HG03354 (cell line): ENCODE measurements at regions not wholly inside any gene's neighbourhood (a gene's known extent, or its start where the extent isn't known, plus 50 kb on each side); places are given as distances from the start of the nearest gene placed in this dataset.

ENCODE experiments used
- ATAC-seq: cut with Tn5 transposase; IDR thresholded peaks from one replicate; pipeline ENCODE4 v1.9.1; 2021; ENCODE audit warnings: mild to moderate bottlenecking; ENCODE audit not compliant: unreplicated experiment, poor library complexity, severe bottlenecking

DNA sequence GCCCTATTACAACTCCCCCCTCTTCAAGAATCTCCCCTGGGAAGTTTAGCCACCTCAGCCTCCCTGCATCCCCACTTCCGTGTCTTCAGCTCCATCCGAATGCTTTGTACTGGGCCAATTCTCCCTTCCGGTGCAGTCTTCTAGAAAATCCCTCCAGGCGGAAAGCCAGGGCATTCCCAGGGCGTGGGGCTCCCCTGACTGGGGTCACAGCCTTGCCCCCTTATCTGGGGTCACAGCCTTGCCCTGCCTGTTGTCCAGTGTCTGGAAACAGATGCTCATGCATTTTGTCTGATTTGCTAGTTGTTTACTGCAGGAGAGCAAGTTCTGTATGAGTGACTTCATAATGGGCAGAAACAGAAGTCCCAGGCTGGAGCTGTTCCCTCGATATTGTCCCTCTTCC lies 112.5 kb upstream of the TCERG1L start:
- no peak for ATAC-seq

DNA sequence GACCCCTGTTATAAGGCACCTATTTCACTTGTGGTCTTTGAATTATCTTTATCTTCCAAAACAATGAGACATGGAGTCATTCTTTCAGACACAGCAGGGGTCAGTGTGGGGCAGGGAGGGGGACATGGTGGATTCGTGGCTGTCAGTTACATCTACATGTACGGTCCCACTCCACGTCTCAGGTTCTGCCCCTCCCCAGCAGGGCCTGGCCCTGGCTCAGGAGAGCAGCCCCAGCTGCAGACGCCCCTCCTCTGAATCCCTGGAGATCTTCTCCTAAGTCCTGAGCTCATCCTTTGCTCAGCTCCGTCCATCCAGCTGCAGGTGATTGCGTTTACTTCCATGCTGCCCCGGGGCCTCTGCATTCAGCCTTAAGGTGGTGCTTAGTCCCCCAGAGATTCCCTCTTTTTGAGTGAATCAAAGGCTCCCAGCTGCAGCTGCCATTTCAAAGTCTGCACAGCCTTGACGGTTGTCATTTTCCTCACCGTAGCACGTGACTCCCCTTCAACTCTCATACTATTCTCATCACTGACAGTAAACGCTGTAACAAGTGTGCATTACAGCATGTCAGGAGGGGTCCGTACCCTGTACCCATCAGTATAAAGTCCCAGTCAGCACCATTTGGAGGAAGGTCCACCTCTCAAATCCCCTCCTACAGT lies 113.4 kb upstream of the TCERG1L start:
- ATAC-seq = no peak

- ATAC-seq = no peak
Measured at GRCh38 chr10:131425752-131426533, 114.4 kb upstream of the TCERG1L start.

DNA sequence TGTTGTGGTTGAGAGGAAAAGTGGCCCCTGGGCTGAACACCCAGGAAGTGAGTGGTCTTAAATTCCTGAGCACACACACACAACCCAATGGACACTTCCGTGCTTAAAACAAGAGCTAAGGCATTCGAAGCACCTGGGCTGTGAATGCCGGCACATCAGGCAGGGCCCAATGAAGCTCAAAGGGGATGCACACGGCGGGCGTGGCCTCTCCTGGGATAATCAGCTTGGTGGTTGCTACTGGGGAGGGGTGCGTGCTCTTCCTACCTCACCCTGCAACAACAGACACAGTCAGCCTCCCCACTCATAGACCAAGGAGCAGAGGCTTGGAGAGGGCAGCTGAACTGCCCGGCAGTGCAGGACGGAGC lies 115.0 kb upstream of the TCERG1L start:
- ATAC-seq = no peak

- no peak for ATAC-seq
Measured at GRCh38 chr10:131427281-131427680, 115.8 kb upstream of the TCERG1L start.

- no peak for ATAC-seq
Measured at GRCh38 chr10:131427901-131428300, 116.4 kb upstream of the TCERG1L start.

DNA sequence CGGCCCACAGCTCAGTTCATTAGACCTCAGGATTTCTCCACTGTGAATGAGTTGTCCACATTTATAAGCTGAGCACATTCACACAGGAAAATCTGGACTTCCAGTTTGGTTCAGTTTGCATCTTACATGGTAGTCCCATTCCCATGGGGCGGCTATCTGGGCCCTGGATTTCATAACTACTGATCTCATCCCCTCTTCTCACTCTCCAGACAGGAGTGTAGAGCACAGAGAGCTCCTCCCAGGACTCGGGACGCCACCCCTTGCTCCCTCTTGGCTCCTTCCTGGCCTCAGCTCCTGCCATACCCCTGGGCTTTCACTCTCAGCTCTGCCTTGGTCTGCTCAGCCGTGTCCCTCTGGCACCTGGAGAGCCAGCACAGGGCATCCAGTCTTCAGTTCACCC lies 117.6 kb upstream of the TCERG1L start:
- no peak for ATAC-seq

GRCh38 chr10:131429942-131430341 lies 118.4 kb upstream of the TCERG1L start:
- no peak for ATAC-seq

- ATAC-seq = no peak
Measured at GRCh38 chr10:131430716-131431412, 119.3 kb upstream of the TCERG1L start.

DNA sequence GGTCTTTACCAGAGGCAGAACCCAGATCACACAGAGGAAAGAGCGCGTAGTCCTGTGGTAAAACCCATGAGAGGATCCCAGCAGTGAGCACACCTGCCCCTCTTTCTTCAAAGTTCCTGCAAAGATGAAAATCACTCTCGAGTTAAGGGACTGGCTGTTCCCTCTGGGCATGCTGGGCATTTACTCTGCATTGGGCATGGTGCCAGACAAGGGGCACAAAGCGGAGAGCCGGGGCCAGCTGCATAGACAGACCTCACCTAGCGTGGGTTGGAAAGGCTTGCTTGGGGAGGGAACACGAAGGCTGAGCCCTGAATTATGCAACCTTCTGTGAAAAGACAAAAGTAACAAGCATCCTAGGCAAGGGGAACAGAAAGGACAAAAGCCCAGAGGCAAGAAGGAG lies 120.0 kb upstream of the TCERG1L start:
- ATAC-seq = no peak

DNA sequence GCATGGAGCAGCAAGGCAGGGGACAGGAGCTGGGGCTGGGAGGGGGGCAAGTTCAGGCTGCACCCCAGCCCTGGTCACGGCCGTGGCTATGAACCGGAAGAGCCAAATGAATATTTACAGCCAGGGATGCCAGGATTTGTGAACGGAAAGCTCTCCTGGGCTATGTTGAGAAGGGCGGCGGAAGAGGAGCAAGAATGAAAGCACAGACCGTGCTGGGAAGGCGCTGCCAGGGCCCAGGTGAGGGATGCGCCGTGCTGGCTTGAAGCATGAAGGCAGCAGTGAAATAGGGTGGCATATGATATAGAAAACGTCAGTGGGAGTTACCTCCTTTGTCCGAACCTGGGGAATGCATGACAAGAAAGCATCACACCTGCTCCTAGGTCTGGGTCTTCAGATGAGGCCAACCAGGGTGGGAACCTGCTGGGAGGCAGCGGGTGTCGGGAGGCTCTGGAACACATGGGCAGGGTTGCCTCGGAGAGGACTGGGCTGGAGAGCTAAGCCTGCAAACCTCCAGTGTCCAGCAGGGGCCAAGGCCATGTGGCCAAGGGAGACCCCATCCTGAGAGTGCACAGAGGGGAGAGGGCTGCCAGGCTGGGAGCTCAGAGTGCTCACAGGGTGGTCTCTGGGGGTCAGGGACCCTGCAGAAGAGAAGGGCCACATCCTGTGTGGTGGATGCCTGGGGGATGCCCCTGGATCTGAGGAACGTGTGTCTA lies 120.6 kb upstream of the TCERG1L start:
- no peak for ATAC-seq

GRCh38 chr10:131433568-131433967 lies 122.0 kb upstream of the TCERG1L start:
- no peak for ATAC-seq

GRCh38 chr10:131435232-131435631 lies 123.7 kb upstream of the TCERG1L start:
- ATAC-seq = no peak

DNA sequence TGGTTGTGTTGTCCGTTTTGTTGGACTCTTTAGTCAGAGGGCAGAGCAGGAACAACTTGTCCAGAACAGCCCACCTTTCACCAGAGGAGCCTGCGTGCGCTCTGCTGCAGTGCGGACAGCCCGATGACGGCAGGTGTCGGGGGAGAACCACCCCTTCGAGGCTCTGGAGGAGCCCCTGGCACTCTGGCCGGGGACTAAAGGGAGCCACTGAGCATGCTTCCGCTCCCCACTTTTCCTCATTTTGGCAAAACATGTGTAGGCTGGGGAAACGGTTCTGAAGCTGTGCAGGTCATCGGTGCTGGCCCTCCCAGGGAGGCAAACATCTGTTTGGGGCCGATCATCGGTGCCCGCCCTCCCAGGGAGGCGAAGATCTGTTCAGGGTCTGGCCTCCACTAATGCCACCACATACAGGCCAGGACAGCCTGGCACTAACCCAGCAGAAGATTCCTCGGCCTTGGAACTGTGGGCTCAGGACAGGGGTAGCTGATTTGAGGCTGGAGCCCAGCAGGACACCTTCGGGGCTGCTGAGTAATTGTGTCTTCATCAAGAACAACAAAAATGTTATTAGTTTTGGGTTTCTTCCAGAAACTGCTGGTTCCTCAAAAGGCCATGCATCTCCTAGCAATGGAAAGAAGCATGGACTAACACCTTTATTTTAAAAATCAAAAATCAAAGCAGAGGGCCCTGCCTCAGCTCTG lies 124.4 kb upstream of the TCERG1L start:
- ATAC-seq = no peak

GRCh38 chr10:131436458-131436857 lies 124.9 kb upstream of the TCERG1L start:
- ATAC-seq = no peak

- no peak for ATAC-seq
Measured at GRCh38 chr10:131437556-131438475, 126.3 kb upstream of the TCERG1L start.

DNA sequence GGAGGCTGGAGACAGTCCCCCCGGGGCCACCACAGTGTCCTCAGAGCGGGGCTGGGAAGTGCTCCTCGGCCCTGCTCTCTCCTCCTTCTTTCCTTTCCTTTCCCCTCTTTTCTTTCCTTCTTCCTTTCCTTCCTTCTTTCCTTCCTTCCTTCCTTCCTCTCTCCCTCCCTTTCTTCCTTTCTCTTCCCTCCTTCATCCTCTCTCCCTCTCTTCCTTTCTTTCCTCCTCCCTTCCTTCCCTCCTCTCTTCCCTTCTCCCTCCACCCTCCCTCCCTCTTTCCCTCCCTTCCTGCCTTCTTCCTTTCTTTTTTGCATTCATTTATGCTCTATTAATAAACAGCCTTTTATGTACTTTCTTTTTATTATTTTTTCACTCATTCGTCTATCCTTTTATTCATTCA lies 127.1 kb upstream of the TCERG1L start:
- no peak for ATAC-seq

- ATAC-seq = no peak
Measured at GRCh38 chr10:131439705-131440104, 128.2 kb upstream of the TCERG1L start.
